LNCAP (cell line): ENCODE measurements at regions not wholly inside any gene's neighbourhood (a gene's known extent, or its start where the extent isn't known, plus 50 kb on each side); places are given as distances from the start of the nearest gene placed in this dataset.

Source experiments
- TF ChIP-seq, protein P1 (sequence below): fragments of 450-650 bp; IDR thresholded peaks from 2 replicates; pipeline ENCODE4 v1.5.1; 2017; ENCODE audit warnings: mild to moderate bottlenecking

DNA sequence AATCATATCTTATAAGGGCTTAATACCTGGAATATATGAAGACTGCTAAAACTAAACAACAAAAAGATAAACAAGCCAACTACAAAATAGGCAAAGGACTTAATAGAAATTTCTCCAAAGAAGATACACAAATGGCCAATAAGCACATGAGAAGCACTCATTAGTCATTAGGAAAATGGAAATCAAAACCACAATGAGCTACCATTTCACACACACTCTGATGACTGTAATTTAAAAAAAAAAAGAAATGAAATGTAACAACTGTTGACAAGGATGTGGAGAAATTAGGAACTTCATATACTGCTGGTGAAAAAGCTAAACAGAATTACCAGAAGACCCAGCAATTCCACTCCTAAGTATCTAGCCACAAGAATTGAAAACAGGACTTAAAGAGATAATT, 374.2 kb upstream of the ZP4 start:
- TF ChIP-seq, protein P1, sequence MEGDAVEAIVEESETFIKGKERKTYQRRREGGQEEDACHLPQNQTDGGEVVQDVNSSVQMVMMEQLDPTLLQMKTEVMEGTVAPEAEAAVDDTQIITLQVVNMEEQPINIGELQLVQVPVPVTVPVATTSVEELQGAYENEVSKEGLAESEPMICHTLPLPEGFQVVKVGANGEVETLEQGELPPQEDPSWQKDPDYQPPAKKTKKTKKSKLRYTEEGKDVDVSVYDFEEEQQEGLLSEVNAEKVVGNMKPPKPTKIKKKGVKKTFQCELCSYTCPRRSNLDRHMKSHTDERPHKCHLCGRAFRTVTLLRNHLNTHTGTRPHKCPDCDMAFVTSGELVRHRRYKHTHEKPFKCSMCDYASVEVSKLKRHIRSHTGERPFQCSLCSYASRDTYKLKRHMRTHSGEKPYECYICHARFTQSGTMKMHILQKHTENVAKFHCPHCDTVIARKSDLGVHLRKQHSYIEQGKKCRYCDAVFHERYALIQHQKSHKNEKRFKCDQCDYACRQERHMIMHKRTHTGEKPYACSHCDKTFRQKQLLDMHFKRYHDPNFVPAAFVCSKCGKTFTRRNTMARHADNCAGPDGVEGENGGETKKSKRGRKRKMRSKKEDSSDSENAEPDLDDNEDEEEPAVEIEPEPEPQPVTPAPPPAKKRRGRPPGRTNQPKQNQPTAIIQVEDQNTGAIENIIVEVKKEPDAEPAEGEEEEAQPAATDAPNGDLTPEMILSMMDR: no peak

DNA sequence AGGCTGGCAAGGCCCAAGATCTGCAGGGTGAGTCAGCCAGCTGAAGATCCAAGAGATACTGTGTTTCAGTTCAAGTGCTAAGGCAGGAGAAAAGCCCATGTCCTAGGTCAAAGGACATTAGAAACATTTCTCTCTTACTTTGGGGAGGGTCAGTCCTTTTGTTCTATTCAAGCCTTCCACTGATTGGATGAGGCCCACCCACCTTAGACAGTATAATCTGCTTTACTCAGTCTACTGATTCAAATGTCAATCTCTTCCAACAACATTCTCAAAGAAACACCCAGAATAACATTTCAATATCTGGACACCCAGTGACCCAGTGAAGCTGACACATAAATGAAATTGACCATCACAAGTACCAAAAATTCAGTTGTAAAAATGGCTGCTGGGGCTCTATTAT, 367.8 kb upstream of the ZP4 start:
- TF ChIP-seq, protein P1: no peak

DNA sequence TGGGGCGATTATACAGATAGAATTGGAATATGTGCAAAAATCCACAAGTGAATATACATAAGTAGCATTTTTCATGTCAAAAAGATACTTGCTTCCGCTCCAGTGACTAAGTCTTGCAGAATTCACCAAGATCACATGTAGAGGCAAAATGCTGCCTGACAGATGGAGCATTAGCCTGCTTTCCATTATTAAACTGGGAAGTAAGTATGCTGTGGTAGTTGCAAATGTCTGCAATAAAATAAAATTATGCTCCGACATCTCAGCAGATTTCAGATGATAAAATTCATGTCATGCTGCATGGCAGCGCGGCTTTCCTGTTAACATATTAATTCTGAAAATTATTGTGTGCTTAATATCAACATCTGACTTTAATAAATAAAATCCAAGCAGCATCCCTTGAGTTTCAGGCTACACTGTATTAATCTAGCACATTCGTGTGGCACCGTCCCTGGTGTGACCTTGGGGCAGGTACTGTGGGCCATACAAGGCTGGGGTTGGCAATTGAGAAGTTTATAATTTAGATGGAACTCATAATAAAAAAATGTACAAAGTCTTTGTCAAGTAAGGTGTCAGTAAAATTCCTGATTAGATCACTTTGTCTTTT, 366.4 kb upstream of the ZP4 start:
- TF ChIP-seq, protein P1: no peak

DNA sequence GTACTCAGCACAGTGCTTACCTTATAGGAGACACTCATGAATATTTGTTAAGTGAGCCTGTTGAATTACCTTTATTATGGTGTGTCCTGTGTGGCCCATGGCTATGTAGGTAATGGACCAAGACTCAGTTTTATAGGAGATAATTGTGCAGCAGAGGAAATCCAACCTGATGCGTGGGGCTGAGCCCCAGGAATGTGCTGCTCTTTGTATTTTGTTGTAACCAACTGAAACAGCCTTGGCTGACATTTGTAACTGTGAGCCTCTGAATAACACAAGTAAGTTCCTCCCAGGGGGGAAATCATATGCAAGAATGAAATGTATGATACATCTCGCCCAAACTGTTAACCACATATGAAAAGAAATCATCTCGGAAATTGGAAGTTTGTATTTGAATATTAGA, 364.2 kb upstream of the ZP4 start:
- TF ChIP-seq, protein P1: no peak

DNA sequence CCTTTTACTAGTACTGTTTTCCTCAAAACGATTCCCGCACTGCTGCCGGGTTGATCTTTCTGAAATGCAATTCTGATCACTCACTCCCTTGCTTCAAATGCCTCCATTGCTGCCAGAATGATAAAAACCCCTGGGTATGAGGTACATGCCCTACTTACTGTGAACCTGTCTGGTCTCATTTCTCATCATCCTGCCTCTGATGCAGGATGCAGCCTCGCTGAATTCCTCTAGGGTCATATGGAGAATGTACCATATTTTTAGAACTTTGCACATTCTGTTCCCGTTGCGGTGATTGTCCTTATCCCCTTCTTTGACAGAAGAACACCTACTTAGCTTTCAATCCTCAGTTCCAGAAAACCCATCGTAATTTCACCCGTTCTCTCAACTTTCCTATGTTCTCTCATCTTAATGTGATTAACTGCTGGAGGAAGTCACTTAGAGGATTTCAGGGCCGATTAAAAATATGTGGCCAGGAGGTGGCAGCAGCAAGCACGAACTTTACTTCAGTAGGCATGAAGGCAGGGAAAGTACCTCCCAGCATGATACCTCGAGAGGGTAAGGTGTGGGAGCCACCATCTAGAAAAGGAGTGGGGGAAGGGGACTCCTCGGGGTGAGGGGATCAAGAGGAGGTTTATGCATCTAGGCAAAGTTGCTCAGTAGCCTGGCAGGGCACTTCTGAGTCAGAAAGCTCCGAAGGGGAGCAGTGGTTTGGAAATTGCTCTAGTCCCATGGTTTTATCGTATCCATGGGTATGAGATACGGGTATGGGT, 361.5 kb upstream of the ZP4 start:
- TF ChIP-seq, protein P1: peak; percentile 81

DNA sequence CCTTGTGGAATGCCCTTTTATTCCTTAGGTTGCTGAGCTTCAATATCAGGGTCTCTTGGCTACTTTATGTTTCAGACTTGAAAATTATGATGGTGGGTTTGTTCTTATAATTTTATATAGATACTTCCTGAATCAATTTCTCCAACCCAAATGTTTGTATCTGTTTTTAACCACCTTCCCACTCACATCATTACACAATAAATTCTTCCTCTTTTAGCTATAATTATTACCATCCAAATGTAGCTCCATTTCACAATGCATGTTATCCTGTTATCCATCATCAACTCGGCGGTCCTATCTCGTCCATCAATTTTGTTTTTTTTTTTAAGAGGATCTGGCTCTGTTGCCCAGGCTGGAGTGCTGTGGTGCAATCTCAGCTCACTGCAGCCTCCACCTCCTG, 357.6 kb upstream of the ZP4 start:
- TF ChIP-seq, protein P1: no peak

DNA sequence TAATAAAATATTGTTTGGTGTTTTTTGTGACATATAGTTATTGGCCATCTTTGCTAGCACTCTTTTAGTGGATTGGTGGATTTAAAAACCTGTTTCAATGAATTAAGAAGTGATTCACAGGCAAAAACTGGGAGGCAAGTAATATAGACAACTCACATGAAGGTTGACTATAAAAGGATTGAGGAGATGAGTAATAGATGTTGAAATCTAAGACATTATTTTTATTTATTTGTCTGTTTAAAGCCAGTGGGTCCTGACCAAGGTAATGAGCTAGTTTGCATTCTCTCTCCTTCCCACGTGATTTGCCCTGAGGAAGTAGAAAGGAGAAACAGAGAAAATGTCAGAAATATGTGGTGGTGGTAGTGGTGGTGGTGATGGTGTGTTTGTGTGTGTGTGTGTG, 351.5 kb upstream of the ZP4 start:
- TF ChIP-seq, protein P1: no peak
